ENCODE measurements at regions not wholly inside any gene's neighbourhood (a gene's known extent, or its start where the extent isn't known, plus 50 kb on each side); places are given as distances from the start of the nearest gene placed in this dataset.

GRCh38 chr6:105990151-105990550 lies 96.0 kb upstream of the PRDM1 start:
- TF ChIP-seq, protein P1, sequence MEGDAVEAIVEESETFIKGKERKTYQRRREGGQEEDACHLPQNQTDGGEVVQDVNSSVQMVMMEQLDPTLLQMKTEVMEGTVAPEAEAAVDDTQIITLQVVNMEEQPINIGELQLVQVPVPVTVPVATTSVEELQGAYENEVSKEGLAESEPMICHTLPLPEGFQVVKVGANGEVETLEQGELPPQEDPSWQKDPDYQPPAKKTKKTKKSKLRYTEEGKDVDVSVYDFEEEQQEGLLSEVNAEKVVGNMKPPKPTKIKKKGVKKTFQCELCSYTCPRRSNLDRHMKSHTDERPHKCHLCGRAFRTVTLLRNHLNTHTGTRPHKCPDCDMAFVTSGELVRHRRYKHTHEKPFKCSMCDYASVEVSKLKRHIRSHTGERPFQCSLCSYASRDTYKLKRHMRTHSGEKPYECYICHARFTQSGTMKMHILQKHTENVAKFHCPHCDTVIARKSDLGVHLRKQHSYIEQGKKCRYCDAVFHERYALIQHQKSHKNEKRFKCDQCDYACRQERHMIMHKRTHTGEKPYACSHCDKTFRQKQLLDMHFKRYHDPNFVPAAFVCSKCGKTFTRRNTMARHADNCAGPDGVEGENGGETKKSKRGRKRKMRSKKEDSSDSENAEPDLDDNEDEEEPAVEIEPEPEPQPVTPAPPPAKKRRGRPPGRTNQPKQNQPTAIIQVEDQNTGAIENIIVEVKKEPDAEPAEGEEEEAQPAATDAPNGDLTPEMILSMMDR (IDR thresholded peaks at IDR 0.05) = no peak
- no peak for DNase-seq (ENCODE audit: low spot score)
- Histone ChIP-seq H3K27ac (no peak overlapping the region), H3K27me3 (peaks cover 15 to 23% of the 10 kb centered on the region in 2 donors), H3K4me1 (peaks cover 0 to 41% of the 10 kb centered on the region in 2 donors), H3K36me3 (no peaks in the 10 kb centered on the region), H3K9me3 (no peaks in the 10 kb centered on the region), H3K4me3 (no peak overlapping the region)

GRCh38 chr6:105988812-105989577 lies 97.1 kb upstream of the PRDM1 start:
- H3K4me1 ChIP-seq = peaks cover 0 to 36% of the 10 kb centered on the region in 2 donors
- TF ChIP-seq, protein P1 (IDR thresholded peaks at IDR 0.05) = no peak
- H3K9me3 ChIP-seq = no peaks in the 10 kb centered on the region
- H3K4me3 ChIP-seq = no peak overlapping the region
- H3K27ac ChIP-seq = no peak overlapping the region
- H3K36me3 ChIP-seq = no peaks in the 10 kb centered on the region
- peaks cover 9 to 19% of the 10 kb centered on the region in 2 donors for H3K27me3 ChIP-seq
- DNase-seq (ENCODE audit: low spot score) = no peak

DNA sequence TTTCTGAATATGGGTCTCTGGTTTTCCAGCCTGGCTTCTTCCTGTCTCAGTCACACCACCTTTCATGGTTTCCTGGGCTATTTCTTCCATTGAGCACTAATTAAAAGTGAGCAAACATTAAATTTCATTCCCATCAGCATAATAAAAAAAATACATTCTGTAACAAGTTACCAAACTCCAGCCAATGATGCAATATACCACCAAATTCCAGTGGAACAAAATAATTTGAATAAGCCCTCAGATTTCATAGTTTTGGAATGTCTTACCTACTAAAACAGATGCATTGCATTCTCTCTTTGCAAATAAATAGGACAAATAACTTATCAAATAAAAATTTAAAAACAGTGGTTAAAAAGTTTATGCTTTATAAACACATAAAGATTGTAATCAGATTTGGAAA lies 97.8 kb upstream of the PRDM1 start:
- H3K27me3 ChIP-seq = peaks cover 3 to 17% of the 10 kb centered on the region in 2 donors
- H3K9me3 ChIP-seq = no peaks in the 10 kb centered on the region
- TF ChIP-seq, protein P1 (IDR thresholded peaks at IDR 0.05) = no peak
- H3K36me3 ChIP-seq = no peaks in the 10 kb centered on the region
- peaks cover 0 to 29% of the 10 kb centered on the region in 2 donors for H3K4me1 ChIP-seq
- no peak overlapping the region for H3K27ac ChIP-seq
- DNase-seq (ENCODE audit: low spot score) = no peak
- H3K4me3 ChIP-seq = no peak overlapping the region

GRCh38 chr6:105987516-105987915 lies 98.6 kb upstream of the PRDM1 start:
- Histone ChIP-seq H3K4me3 (no peak overlapping the region), H3K9me3 (no peaks in the 10 kb centered on the region), H3K27ac (no peak overlapping the region), H3K36me3 (no peaks in the 10 kb centered on the region), H3K4me1 (peaks cover 0 to 21% of the 10 kb centered on the region in 2 donors), H3K27me3 (peaks cover 3 to 17% of the 10 kb centered on the region in 2 donors)
- TF ChIP-seq, protein P1 (IDR thresholded peaks at IDR 0.05) = no peak
- no peak for DNase-seq (ENCODE audit: low spot score)

GRCh38 chr6:105986998-105987397 lies 99.1 kb upstream of the PRDM1 start:
- Histone ChIP-seq H3K27me3 (peaks cover 3 to 17% of the 10 kb centered on the region in 2 donors), H3K27ac (no peak overlapping the region), H3K9me3 (no peaks in the 10 kb centered on the region), H3K4me3 (no peak overlapping the region), H3K36me3 (no peaks in the 10 kb centered on the region), H3K4me1 (peaks cover 0 to 17% of the 10 kb centered on the region in 2 donors)
- TF ChIP-seq, protein P1 (IDR thresholded peaks at IDR 0.05) = no peak
- no peak for DNase-seq (ENCODE audit: low spot score)
